SU-DHL-6 (cell line): ENCODE measurements at regions not wholly inside any gene's neighbourhood (a gene's known extent, or its start where the extent isn't known, plus 50 kb on each side); places are given as distances from the start of the nearest gene placed in this dataset.

Experiments used
- H2AFZ ChIP-seq: fragments of 200-600 bp; sonication (generic); 2 replicates; pipeline ENCODE4 v1.6.1; 2014; ENCODE audit warnings: low read depth, mild to moderate bottlenecking, moderate library complexity, mixed read lengths, antibody characterized with exemption, low read length; ENCODE audit not compliant: severe bottlenecking
- H3F3A ChIP-seq: fragments of 200-600 bp; shearing (Covaris generic); 2 replicates; pipeline ENCODE4 v1.6.0; 2016; ENCODE audit warnings: antibody characterized with exemption, mild to moderate bottlenecking; ENCODE audit not compliant: insufficient read depth
- H3K27ac ChIP-seq: fragments of 200-600 bp; sonication (generic); 2 replicates; pipeline ENCODE4 v1.5.1; 2016; ENCODE audit warnings: low read depth, mild to moderate bottlenecking, low read length, moderate library complexity, mixed read lengths
- H3K27me3 ChIP-seq: fragments of 200-600 bp; sonication (generic), shearing (Covaris generic); 2 replicates; pipeline ENCODE4 v1.6.0; 2014; ENCODE audit warnings: mild to moderate bottlenecking, low read length
- H3K36me3 ChIP-seq: fragments of 200-600 bp; sonication (generic); 2 replicates; pipeline ENCODE4 v1.6.1; 2014; ENCODE audit warnings: mild to moderate bottlenecking, low read length, mixed read lengths
- H3K4me2 ChIP-seq: fragments of 300-600, 200-600 bp; shearing (Covaris generic), sonication (generic); 2 replicates; pipeline ENCODE4 v1.6.0; 2014; ENCODE audit warnings: low read length, low read depth, mild to moderate bottlenecking; ENCODE audit not compliant: poor library complexity, severe bottlenecking
- H3K4me3 ChIP-seq: fragments of 200-600 bp; sonication (generic); 2 replicates; pipeline ENCODE4 v1.5.1; 2014; ENCODE audit warnings: antibody characterized with exemption, low read length, mild to moderate bottlenecking, mixed read lengths; ENCODE audit not compliant: insufficient read depth, poor library complexity, severe bottlenecking
- H3K79me2 ChIP-seq: fragments of 200-600 bp; sonication (generic); 2 replicates; pipeline ENCODE4 v1.6.1; 2014; ENCODE audit warnings: mild to moderate bottlenecking, low read length, moderate library complexity; ENCODE audit not compliant: insufficient read depth
- H3K9ac ChIP-seq: fragments of 200-600 bp; sonication (generic); 2 replicates; pipeline ENCODE4 v1.7.0; 2014; ENCODE audit warnings: mild to moderate bottlenecking, low read length
- H3K9me2 ChIP-seq: fragments of 200-600 bp; sonication (generic); replicated peaks from 2 replicates; pipeline ENCODE4 v1.6.1; 2014; ENCODE audit warnings: low read length; ENCODE audit not compliant: insufficient read depth
- H3K9me3 ChIP-seq: fragments of 200-600 bp; sonication (generic); 2 replicates; pipeline ENCODE4 v1.6.1; 2014; ENCODE audit warnings: low read length, mixed read lengths; ENCODE audit not compliant: insufficient read depth
- H4K20me1 ChIP-seq: fragments of 200-600 bp; sonication (generic); 2 replicates; pipeline ENCODE4 v1.6.1; 2014; ENCODE audit warnings: low read depth, mild to moderate bottlenecking, antibody characterized with exemption, low read length, moderate library complexity, mixed read lengths
- EZH2phosphoT487 ChIP-seq: fragments of 200-600 bp; sonication (generic), shearing (Covaris generic); conservative IDR thresholded peaks from 2 replicates; pipeline ENCODE4 v1.6.1; 2018; ENCODE audit warnings: mild to moderate bottlenecking, antibody characterized with exemption, low read length, moderate library complexity, mixed read lengths
- TF ChIP-seq, protein P1 (sequence below): fragments of 200-600 bp; sonication (generic); IDR thresholded peaks from one replicate; pipeline ENCODE4 v1.5.1; 2017; ENCODE audit warnings: antibody characterized with exemption, mild to moderate bottlenecking, low read length, moderate library complexity; ENCODE audit not compliant: insufficient read depth, poor library complexity, severe bottlenecking

DNA sequence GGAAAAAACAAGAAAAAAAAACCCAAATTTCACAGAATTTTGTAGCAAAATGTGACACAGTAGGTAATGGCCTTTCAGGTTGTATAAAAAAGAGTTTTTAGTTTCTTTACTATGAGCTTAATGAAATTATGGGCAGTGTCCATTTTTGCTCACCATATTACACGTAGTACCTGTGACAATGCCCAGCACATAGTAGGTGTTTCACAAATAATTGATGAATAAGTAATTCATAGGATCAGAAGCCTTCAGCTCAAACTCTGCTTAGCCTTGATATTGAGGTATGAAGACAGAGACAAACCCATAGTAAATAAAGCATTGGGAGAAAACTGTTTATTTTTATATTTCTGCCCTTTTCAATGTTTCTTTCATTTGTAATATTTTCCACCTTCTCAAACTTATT, 97.2 kb downstream of the LHX9 start:
- Histone ChIP-seq H3K27me3 (no peaks in the 10 kb centered on the region), H3K4me2 (no peak overlapping the region), H3K27ac (no peak overlapping the region), H2AFZ (no peak overlapping the region), H3K9me3 (peaks cover 12% of the 10 kb centered on the region; the same call in 1 of the 2 replicates), H3K36me3 (no peaks in the 10 kb centered on the region), H4K20me1 (no peaks in the 10 kb centered on the region), H3K79me2 (no peaks in the 10 kb centered on the region), H3K9ac (no peak overlapping the region), H3K9me2 (no peaks in the 10 kb centered on the region), H3F3A (no peaks in the 10 kb centered on the region), H3K4me3 (no peak overlapping the region)
- TF ChIP-seq EZH2phosphoT487, result no peak
- TF ChIP-seq, protein P1, sequence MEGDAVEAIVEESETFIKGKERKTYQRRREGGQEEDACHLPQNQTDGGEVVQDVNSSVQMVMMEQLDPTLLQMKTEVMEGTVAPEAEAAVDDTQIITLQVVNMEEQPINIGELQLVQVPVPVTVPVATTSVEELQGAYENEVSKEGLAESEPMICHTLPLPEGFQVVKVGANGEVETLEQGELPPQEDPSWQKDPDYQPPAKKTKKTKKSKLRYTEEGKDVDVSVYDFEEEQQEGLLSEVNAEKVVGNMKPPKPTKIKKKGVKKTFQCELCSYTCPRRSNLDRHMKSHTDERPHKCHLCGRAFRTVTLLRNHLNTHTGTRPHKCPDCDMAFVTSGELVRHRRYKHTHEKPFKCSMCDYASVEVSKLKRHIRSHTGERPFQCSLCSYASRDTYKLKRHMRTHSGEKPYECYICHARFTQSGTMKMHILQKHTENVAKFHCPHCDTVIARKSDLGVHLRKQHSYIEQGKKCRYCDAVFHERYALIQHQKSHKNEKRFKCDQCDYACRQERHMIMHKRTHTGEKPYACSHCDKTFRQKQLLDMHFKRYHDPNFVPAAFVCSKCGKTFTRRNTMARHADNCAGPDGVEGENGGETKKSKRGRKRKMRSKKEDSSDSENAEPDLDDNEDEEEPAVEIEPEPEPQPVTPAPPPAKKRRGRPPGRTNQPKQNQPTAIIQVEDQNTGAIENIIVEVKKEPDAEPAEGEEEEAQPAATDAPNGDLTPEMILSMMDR, result no peak

DNA sequence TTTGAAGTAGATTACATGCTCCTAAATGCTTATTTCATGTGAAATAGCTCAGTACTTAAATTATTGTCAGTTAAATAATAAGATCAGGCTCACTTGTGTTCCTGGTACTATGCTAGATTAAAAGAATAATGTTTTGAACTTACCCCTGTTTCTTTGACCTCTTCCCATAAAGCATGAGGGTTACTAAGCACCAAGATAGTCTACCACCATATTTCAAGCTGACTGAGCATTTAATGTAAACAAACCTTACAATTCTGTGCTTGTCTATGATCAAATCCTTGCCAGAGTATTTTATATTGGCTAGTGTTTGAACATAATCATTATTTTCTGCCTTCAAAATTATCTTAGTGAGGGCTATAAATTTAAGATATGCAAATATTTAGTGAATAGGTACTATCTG, 98.1 kb downstream of the LHX9 start:
- peaks cover 2% of the 10 kb centered on the region; the same call in 1 of the 2 replicates for H3K9me3 ChIP-seq

DNA sequence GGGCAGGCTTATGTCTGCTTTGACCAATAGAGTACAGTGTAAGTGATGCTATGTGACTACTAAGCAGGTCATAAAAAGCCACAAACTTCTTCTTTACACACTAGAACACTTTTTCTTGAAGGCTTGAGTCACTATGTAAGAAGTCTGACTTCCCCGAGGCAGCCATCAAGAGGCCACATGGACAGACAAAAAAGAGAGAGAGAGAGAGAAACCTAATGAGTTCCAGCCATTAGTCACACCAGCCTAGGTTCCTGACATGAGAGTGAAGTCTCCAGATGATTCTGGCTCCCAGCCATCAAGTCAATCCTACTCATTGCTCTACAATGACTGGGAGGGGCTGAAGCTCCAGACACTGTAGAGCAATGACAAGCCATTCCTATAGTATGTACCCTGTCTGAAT, 101.4 kb downstream of the LHX9 start:
- TF ChIP-seq, protein P1, result no peak
- TF ChIP-seq EZH2phosphoT487, result no peak
- Histone ChIP-seq H3K4me2 (no peak overlapping the region), H2AFZ (no peak overlapping the region), H3K36me3 (no peaks in the 10 kb centered on the region), H3F3A (no peaks in the 10 kb centered on the region), H3K9me3 (no peaks in the 10 kb centered on the region), H3K27ac (no peak overlapping the region), H3K9ac (no peak overlapping the region), H3K27me3 (no peaks in the 10 kb centered on the region), H3K79me2 (no peaks in the 10 kb centered on the region), H4K20me1 (no peaks in the 10 kb centered on the region), H3K9me2 (no peaks in the 10 kb centered on the region), H3K4me3 (no peak overlapping the region)

More for the DNA sequence above, 98.1 kb downstream of the LHX9 start:
- H3F3A ChIP-seq, result no peaks in the 10 kb centered on the region
- H3K79me2 ChIP-seq, result no peaks in the 10 kb centered on the region
- no peaks in the 10 kb centered on the region for H3K9me2 ChIP-seq
- no peaks in the 10 kb centered on the region for H4K20me1 ChIP-seq
- no peak overlapping the region for H3K9ac ChIP-seq
- H3K27me3 ChIP-seq, result no peaks in the 10 kb centered on the region
- H3K36me3 ChIP-seq, result no peaks in the 10 kb centered on the region
- no peak overlapping the region for H2AFZ ChIP-seq
- no peak for TF ChIP-seq EZH2phosphoT487
- TF ChIP-seq, protein P1, result no peak
- no peak overlapping the region for H3K27ac ChIP-seq
- no peak overlapping the region for H3K4me2 ChIP-seq
- no peak overlapping the region for H3K4me3 ChIP-seq
